ENCODE measurements at regions not wholly inside any gene's neighbourhood (a gene's known extent, or its start where the extent isn't known, plus 50 kb on each side); places are given as distances from the start of the nearest gene placed in this dataset.

DNA sequence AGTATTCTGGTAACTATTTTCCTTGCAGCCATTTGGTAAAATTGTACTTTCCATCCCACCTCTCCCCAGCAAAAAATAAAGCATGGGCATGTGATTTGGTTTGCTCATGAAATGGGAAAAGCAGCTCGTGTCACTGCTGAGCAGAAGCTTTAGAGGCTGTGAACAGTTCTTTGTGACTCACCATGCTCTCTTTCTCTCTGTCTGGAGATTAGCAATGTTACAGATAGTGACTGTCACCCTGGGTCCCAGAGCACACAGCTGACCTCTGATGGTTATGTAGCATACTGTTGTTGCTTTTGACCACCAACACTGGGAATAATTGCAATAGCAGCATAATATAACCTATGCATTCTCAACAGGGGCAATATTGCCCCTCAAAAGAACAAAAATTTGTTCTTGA is 70.6 kb downstream of the RGS2 start (continued):
- TF ChIP-seq GLIS2 (tag by site-specific recombination; IDR thresholded peaks at IDR 0.05) = no peak
- TF ChIP-seq ZNF184 (tag by site-specific recombination; IDR thresholded peaks at IDR 0.05) = no peak
- no peak for TF ChIP-seq ZNF660 (tag by site-specific recombination; IDR thresholded peaks at IDR 0.05)
- TF ChIP-seq TRIM28 (IDR thresholded peaks at IDR 0.05; ENCODE audit: borderline replicate concordance, low read length) = no peak
- no peak for TF ChIP-seq ZNF837 (tag by site-specific recombination; IDR thresholded peaks at IDR 0.05)
- TF ChIP-seq ZNF600 (tag by site-specific recombination; IDR thresholded peaks at IDR 0.05) = no peak
- no peak for TF ChIP-seq ZNF654 (tag by site-specific recombination; IDR thresholded peaks at IDR 0.05; ENCODE audit: low read depth)
- TF ChIP-seq, protein P1, sequence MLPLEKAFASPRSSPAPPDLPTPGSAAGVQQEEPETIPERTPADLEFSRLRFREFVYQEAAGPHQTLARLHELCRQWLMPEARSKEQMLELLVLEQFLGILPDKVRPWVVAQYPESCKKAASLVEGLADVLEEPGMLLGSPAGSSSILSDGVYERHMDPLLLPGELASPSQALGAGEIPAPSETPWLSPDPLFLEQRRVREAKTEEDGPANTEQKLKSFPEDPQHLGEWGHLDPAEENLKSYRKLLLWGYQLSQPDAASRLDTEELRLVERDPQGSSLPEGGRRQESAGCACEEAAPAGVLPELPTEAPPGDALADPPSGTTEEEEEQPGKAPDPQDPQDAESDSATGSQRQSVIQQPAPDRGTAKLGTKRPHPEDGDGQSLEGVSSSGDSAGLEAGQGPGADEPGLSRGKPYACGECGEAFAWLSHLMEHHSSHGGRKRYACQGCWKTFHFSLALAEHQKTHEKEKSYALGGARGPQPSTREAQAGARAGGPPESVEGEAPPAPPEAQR (tag by site-specific recombination; IDR thresholded peaks at IDR 0.05) = no peak
- TF ChIP-seq ZNF214 (tag by site-specific recombination; IDR thresholded peaks at IDR 0.05; ENCODE audit: borderline replicate concordance) = no peak
- no peak for TF ChIP-seq ZBTB20 (tag by site-specific recombination; IDR thresholded peaks at IDR 0.05)
- no peak for TF ChIP-seq GFI1B (tag by site-specific recombination; IDR thresholded peaks at IDR 0.05)
- TF ChIP-seq, protein P2, sequence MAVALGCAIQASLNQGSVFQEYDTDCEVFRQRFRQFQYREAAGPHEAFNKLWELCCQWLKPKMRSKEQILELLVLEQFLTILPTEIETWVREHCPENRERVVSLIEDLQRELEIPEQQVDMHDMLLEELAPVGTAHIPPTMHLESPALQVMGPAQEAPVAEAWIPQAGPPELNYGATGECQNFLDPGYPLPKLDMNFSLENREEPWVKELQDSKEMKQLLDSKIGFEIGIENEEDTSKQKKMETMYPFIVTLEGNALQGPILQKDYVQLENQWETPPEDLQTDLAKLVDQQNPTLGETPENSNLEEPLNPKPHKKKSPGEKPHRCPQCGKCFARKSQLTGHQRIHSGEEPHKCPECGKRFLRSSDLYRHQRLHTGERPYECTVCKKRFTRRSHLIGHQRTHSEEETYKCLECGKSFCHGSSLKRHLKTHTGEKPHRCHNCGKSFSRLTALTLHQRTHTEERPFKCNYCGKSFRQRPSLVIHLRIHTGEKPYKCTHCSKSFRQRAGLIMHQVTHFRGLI (tag by site-specific recombination; IDR thresholded peaks at IDR 0.05) = no peak
- TF ChIP-seq OVOL3 (tag by site-specific recombination; IDR thresholded peaks at IDR 0.05) = no peak

DNA sequence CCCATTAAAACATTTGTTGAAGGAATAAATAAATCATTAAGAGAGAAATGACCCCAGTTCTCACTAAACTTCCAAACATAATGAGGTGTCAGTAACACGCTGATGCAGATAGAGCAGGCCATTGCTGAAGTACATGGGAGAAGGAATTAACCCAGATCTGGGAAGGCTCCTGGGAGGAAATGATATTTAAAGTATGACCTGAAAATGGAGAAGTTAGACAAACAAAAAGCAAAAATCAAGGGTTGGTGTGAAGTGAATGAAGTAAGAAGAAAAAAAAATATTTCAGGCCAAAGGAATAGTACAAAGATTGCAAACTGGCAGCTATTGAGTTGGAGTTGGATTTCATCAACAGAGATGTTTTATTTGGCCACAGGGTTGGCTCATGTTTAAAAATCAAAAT is 71.4 kb downstream of the RGS2 start:
- Histone ChIP-seq H3K4me1 (ENCODE audit: control insufficient read depth, insufficient read depth, low read length) (peaks cover 4% of the 10 kb centered on the region; the same call in 1 of the 2 replicates), H3K4me3 (ENCODE audit: low read depth, low read length) (no peak overlapping the region), H3K27ac (ENCODE audit: extremely low read depth, low read depth, low read length) (no peak overlapping the region), H3K9me3 (ENCODE audit: control insufficient read depth, insufficient read depth, low read depth, low read length) (no peaks in the 10 kb centered on the region), H3K36me3 (ENCODE audit: control insufficient read depth in 2 of 2, insufficient read depth in 1 of 2, low read length in 2 of 2) (no peaks in the 10 kb centered on the region)
- CTCF ChIA-PET = no interaction called here
- POLR2A ChIA-PET = no interaction called here
- no peak for TF ChIP-seq ZBTB20 (tag by site-specific recombination; IDR thresholded peaks at IDR 0.05)
- no peak for TF ChIP-seq ZFHX2 (tag by site-specific recombination; conservative IDR thresholded peaks at IDR 0.05)
- no peak for TF ChIP-seq ZNF174 (tag by site-specific recombination; IDR thresholded peaks at IDR 0.05)
- TF ChIP-seq, protein P3, sequence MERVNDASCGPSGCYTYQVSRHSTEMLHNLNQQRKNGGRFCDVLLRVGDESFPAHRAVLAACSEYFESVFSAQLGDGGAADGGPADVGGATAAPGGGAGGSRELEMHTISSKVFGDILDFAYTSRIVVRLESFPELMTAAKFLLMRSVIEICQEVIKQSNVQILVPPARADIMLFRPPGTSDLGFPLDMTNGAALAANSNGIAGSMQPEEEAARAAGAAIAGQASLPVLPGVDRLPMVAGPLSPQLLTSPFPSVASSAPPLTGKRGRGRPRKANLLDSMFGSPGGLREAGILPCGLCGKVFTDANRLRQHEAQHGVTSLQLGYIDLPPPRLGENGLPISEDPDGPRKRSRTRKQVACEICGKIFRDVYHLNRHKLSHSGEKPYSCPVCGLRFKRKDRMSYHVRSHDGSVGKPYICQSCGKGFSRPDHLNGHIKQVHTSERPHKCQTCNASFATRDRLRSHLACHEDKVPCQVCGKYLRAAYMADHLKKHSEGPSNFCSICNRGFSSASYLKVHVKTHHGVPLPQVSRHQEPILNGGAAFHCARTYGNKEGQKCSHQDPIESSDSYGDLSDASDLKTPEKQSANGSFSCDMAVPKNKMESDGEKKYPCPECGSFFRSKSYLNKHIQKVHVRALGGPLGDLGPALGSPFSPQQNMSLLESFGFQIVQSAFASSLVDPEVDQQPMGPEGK (tag by site-specific recombination; IDR thresholded peaks at IDR 0.05) = no peak
- TF ChIP-seq ZNF23 (tag by site-specific recombination; IDR thresholded peaks at IDR 0.05; ENCODE audit: borderline replicate concordance) = no peak
- TF ChIP-seq ZSCAN16 (tag by site-specific recombination; IDR thresholded peaks at IDR 0.05) = no peak
- TF ChIP-seq GLI4 (tag by site-specific recombination; IDR thresholded peaks at IDR 0.05) = no peak
- TF ChIP-seq, protein P4, sequence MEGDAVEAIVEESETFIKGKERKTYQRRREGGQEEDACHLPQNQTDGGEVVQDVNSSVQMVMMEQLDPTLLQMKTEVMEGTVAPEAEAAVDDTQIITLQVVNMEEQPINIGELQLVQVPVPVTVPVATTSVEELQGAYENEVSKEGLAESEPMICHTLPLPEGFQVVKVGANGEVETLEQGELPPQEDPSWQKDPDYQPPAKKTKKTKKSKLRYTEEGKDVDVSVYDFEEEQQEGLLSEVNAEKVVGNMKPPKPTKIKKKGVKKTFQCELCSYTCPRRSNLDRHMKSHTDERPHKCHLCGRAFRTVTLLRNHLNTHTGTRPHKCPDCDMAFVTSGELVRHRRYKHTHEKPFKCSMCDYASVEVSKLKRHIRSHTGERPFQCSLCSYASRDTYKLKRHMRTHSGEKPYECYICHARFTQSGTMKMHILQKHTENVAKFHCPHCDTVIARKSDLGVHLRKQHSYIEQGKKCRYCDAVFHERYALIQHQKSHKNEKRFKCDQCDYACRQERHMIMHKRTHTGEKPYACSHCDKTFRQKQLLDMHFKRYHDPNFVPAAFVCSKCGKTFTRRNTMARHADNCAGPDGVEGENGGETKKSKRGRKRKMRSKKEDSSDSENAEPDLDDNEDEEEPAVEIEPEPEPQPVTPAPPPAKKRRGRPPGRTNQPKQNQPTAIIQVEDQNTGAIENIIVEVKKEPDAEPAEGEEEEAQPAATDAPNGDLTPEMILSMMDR (tag by site-specific recombination; IDR thresholded peaks at IDR 0.05) = no peak
- TF ChIP-seq YY1 (tag by site-specific recombination; IDR thresholded peaks at IDR 0.05) = no peak
- TF ChIP-seq ZNF248 (tag by site-specific recombination; IDR thresholded peaks at IDR 0.05) = no peak
- TF ChIP-seq, protein P5, sequence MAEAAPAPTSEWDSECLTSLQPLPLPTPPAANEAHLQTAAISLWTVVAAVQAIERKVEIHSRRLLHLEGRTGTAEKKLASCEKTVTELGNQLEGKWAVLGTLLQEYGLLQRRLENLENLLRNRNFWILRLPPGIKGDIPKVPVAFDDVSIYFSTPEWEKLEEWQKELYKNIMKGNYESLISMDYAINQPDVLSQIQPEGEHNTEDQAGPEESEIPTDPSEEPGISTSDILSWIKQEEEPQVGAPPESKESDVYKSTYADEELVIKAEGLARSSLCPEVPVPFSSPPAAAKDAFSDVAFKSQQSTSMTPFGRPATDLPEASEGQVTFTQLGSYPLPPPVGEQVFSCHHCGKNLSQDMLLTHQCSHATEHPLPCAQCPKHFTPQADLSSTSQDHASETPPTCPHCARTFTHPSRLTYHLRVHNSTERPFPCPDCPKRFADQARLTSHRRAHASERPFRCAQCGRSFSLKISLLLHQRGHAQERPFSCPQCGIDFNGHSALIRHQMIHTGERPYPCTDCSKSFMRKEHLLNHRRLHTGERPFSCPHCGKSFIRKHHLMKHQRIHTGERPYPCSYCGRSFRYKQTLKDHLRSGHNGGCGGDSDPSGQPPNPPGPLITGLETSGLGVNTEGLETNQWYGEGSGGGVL (tag by site-specific recombination; IDR thresholded peaks at IDR 0.05) = no peak
- TF ChIP-seq PRDM1 (tag by site-specific recombination; IDR thresholded peaks at IDR 0.05) = no peak
- TF ChIP-seq ZNF112 (tag by site-specific recombination; IDR thresholded peaks at IDR 0.05) = no peak
- TF ChIP-seq, protein P6, sequence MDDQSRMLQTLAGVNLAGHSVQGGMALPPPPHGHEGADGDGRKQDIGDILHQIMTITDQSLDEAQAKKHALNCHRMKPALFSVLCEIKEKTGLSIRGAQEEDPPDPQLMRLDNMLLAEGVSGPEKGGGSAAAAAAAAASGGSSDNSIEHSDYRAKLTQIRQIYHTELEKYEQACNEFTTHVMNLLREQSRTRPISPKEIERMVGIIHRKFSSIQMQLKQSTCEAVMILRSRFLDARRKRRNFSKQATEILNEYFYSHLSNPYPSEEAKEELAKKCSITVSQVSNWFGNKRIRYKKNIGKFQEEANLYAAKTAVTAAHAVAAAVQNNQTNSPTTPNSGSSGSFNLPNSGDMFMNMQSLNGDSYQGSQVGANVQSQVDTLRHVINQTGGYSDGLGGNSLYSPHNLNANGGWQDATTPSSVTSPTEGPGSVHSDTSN (CRISPR knock-in tag; IDR thresholded peaks at IDR 0.05) = no peak
- TF ChIP-seq ZNF670 (tag by site-specific recombination; IDR thresholded peaks at IDR 0.05; ENCODE audit: low read depth) = no peak
- no peak for TF ChIP-seq BCL11A (tag by site-specific recombination; IDR thresholded peaks at IDR 0.05; ENCODE audit: low read depth)

All from HEK293 (cell line).